Panc1 (cell line): ENCODE measurements at regions not wholly inside any gene's neighbourhood (a gene's known extent, or its start where the extent isn't known, plus 50 kb on each side); places are given as distances from the start of the nearest gene placed in this dataset.

Source experiments
- ATAC-seq: fragments of 200-7000 bp; cut with Tn5 transposase; 2 replicates; pipeline ENCODE4 v1.9.1; 2020; ENCODE audit warnings: mild to moderate bottlenecking, moderate library complexity
- BruUV-seq: library from RNA; stranded (reverse); fragments of 400-500 nt; replicated peaks from 2 replicates; lab custom pipeline; 2021; lab: Mats Ljungman, UMichigan
- CTCF ChIA-PET: fragments of 300-600 bp; sonication (Branson Sonifier 250); formaldehyde crosslinking; loops from one replicate; lab custom pipeline; 2022; ENCODE audit warnings: antibody characterized with exemption; lab: Charles Lee
- POLR2A ChIA-PET: fragments of 300-600 bp; sonication (Branson Sonifier 250); formaldehyde crosslinking; loops from one replicate; lab custom pipeline; 2022; ENCODE audit warnings: antibody characterized with exemption; lab: Charles Lee
- DNase-seq: peaks from one replicate; pipeline ENCODE4 v3.0.0-alpha.2; 2010; ENCODE audit warnings: low read depth, low spot score
- H3K27ac ChIP-seq: 2 replicates; pipeline ENCODE4 v1.5.1; 2011; ENCODE audit warnings: mild to moderate bottlenecking, low read length, inconsistent platforms
- H3K27me3 ChIP-seq: fragments of 200-500 bp; sonication (Bioruptor generic); 2 replicates; pipeline ENCODE4 v1.6.0; 2014; ENCODE audit warnings: low read length, inconsistent platforms; ENCODE audit not compliant: control insufficient read depth, insufficient read depth
- H3K36me3 ChIP-seq: fragments of 200-500 bp; sonication (Bioruptor generic); 2 replicates; pipeline ENCODE4 v1.5.1; 2014; ENCODE audit warnings: inconsistent platforms, mild to moderate bottlenecking, low read length, moderate library complexity; ENCODE audit not compliant: control insufficient read depth, insufficient read depth
- H3K4me1 ChIP-seq: 2 replicates; pipeline ENCODE4 v1.5.1; 2011; ENCODE audit warnings: inconsistent platforms, mild to moderate bottlenecking, low read length, moderate library complexity; ENCODE audit not compliant: control insufficient read depth, insufficient read depth
- H3K4me3 ChIP-seq, 2 experiments: 2 replicates each; pipeline ENCODE4 v1.5.1; 2011 to 2012; ENCODE audit warnings: low read depth in 2 of 2, low read length in 2 of 2, mild to moderate bottlenecking in 2 of 2, inconsistent platforms in 1 of 2, moderate library complexity in 1 of 2
- H3K9me3 ChIP-seq: fragments of 200-500 bp; sonication (Bioruptor generic); 2 replicates; pipeline ENCODE4 v1.5.1; 2014; ENCODE audit warnings: low read depth, mild to moderate bottlenecking, inconsistent platforms, low read length, moderate library complexity; ENCODE audit not compliant: control insufficient read depth, insufficient read depth
- POLR2AphosphoS5 ChIP-seq: IDR thresholded peaks from 2 replicates; pipeline ENCODE4 v1.6.1; 2012; ENCODE audit warnings: mild to moderate bottlenecking, low read depth, low read length, moderate library complexity
- SIN3A ChIP-seq: IDR thresholded peaks from 2 replicates; pipeline ENCODE4 v1.6.1; 2012; ENCODE audit warnings: low read depth, mild to moderate bottlenecking, low read length, moderate library complexity, borderline replicate concordance; ENCODE audit not compliant: insufficient read depth
- TCF7L2 ChIP-seq: IDR thresholded peaks from 2 replicates; pipeline ENCODE4 v1.6.1; 2011; ENCODE audit warnings: mild to moderate bottlenecking, low read depth, low read length, inconsistent platforms
- in situ Hi-C: cut with HindIII; loops from 2 replicates; pipeline ENCODE4 v1.10.0; 2016; ENCODE audit warnings: low sequenced_read_pairs, low pct_unique_long_range_greater_than_20kb
- intact Hi-C: fragments of 100-400 bp; cut with micrococcal nuclease; formaldehyde crosslinking; loops from one replicate; pipeline ENCODE4 v1.10.0; 2022; ENCODE audit not compliant: unreplicated experiment
- TF ChIP-seq, protein P1 (sequence below), 2 experiments: IDR thresholded peaks; 2 replicates each; pipeline ENCODE4 v1.6.1; 2011 to 2012; ENCODE audit warnings: low read depth in 2 of 2, control low read depth in 1 of 2, low read length in 1 of 2, mild to moderate bottlenecking in 1 of 2, moderate library complexity in 1 of 2; ENCODE audit not compliant: insufficient read depth in 1 of 2
- TF ChIP-seq, protein P2 (sequence below): fragments of 450-650 bp; IDR thresholded peaks from 2 replicates; pipeline ENCODE4 v1.5.1; 2017; ENCODE audit warnings: mild to moderate bottlenecking

DNA sequence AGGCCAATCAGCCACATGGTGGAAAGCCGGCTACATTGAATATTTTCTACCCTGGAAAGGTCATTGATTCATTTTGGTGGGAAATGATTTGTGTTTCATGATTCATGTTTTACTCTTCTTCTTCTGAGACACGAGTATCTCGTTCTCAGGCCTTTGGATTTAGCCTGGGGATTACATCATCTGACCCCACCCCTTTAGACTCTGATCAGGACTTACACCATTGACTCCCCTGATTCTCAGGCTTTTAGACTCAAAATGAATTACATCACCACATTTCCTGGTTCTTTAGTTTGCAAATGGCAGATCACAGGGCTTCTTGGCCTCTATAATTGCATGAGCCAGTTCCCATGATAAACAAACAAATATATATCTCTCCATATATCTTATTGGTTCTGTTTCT, 228.8 kb downstream of the ADGRG6 start:
- intact Hi-C loops (no loop called here), in situ Hi-C loops (no loop called here)
- no peak for ATAC-seq
- no peak overlapping the region for H3K27ac ChIP-seq
- no peak for DNase-seq
- TF ChIP-seq, protein P1, sequence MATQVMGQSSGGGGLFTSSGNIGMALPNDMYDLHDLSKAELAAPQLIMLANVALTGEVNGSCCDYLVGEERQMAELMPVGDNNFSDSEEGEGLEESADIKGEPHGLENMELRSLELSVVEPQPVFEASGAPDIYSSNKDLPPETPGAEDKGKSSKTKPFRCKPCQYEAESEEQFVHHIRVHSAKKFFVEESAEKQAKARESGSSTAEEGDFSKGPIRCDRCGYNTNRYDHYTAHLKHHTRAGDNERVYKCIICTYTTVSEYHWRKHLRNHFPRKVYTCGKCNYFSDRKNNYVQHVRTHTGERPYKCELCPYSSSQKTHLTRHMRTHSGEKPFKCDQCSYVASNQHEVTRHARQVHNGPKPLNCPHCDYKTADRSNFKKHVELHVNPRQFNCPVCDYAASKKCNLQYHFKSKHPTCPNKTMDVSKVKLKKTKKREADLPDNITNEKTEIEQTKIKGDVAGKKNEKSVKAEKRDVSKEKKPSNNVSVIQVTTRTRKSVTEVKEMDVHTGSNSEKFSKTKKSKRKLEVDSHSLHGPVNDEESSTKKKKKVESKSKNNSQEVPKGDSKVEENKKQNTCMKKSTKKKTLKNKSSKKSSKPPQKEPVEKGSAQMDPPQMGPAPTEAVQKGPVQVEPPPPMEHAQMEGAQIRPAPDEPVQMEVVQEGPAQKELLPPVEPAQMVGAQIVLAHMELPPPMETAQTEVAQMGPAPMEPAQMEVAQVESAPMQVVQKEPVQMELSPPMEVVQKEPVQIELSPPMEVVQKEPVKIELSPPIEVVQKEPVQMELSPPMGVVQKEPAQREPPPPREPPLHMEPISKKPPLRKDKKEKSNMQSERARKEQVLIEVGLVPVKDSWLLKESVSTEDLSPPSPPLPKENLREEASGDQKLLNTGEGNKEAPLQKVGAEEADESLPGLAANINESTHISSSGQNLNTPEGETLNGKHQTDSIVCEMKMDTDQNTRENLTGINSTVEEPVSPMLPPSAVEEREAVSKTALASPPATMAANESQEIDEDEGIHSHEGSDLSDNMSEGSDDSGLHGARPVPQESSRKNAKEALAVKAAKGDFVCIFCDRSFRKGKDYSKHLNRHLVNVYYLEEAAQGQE (IDR thresholded peaks at IDR 0.05; ENCODE audit: insufficient read depth in 1 of 2, low read depth in 2 of 2, low read length in 1 of 2), result no peak
- TF ChIP-seq, protein P2, sequence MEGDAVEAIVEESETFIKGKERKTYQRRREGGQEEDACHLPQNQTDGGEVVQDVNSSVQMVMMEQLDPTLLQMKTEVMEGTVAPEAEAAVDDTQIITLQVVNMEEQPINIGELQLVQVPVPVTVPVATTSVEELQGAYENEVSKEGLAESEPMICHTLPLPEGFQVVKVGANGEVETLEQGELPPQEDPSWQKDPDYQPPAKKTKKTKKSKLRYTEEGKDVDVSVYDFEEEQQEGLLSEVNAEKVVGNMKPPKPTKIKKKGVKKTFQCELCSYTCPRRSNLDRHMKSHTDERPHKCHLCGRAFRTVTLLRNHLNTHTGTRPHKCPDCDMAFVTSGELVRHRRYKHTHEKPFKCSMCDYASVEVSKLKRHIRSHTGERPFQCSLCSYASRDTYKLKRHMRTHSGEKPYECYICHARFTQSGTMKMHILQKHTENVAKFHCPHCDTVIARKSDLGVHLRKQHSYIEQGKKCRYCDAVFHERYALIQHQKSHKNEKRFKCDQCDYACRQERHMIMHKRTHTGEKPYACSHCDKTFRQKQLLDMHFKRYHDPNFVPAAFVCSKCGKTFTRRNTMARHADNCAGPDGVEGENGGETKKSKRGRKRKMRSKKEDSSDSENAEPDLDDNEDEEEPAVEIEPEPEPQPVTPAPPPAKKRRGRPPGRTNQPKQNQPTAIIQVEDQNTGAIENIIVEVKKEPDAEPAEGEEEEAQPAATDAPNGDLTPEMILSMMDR, result no peak
- TF ChIP-seq TCF7L2, result no peak
- no peak overlapping the region for H3K4me3 ChIP-seq
- BruUV-seq, result no TSS peak
- H3K36me3 ChIP-seq, result no peaks in the 10 kb centered on the region
- CTCF ChIA-PET, result no interaction called here
- no peaks in the 10 kb centered on the region for H3K27me3 ChIP-seq
- no peaks in the 10 kb centered on the region for H3K4me1 ChIP-seq
- H3K9me3 ChIP-seq, result no peaks in the 10 kb centered on the region; the same call in 1 of the 2 replicates
- POLR2A ChIA-PET, result no interaction called here

DNA sequence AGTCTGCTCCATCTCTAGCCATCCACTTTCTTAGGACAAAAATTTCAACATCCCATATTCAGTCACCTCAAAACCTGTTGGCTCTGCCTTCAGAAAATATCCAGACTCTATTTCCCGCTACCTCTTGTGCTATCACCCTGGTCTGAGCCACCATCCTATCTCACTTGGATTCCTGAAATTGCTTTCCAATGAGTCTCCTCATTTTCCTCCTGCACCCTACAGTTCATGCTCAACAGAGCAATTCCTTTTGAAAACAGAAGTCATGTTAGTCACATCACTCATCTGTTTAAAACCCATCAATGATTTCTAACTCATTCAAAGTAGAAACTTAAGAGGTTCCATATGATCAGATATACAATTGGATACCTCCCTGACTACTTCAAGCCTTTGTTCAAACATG, 229.9 kb downstream of the ADGRG6 start:
- TF ChIP-seq SIN3A (no peak), TCF7L2 (no peak), POLR2AphosphoS5 (no peak)
- TF ChIP-seq, protein P2, result no peak
- TF ChIP-seq, protein P1 (IDR thresholded peaks at IDR 0.05; ENCODE audit: insufficient read depth in 1 of 2, low read depth in 2 of 2, low read length in 1 of 2), result no peak
- ATAC-seq, result no peak
- no peaks in the 10 kb centered on the region for H3K27me3 ChIP-seq
- no peaks in the 10 kb centered on the region for H3K36me3 ChIP-seq
- H3K9me3 ChIP-seq, result no peaks in the 10 kb centered on the region; the same call in 1 of the 2 replicates
- no peaks in the 10 kb centered on the region for H3K4me1 ChIP-seq
- intact Hi-C loops (no loop called here), in situ Hi-C loops (no loop called here)
- DNase-seq, result no peak
- no TSS peak for BruUV-seq
- H3K4me3 ChIP-seq, result no peak overlapping the region
- H3K27ac ChIP-seq, result no peak overlapping the region
- POLR2A ChIA-PET, result no interaction called here
- CTCF ChIA-PET, result no interaction called here
